NCI-H460 (cell line): ENCODE measurements at regions not wholly inside any gene's neighbourhood (a gene's known extent, or its start where the extent isn't known, plus 50 kb on each side); places are given as distances from the start of the nearest gene placed in this dataset.

Source experiments
- DNase-seq: peaks from one replicate; pipeline ENCODE4 v3.0.0-alpha.2; 2016; ENCODE audit warnings: low read depth; ENCODE audit errors: extremely low read depth

DNA sequence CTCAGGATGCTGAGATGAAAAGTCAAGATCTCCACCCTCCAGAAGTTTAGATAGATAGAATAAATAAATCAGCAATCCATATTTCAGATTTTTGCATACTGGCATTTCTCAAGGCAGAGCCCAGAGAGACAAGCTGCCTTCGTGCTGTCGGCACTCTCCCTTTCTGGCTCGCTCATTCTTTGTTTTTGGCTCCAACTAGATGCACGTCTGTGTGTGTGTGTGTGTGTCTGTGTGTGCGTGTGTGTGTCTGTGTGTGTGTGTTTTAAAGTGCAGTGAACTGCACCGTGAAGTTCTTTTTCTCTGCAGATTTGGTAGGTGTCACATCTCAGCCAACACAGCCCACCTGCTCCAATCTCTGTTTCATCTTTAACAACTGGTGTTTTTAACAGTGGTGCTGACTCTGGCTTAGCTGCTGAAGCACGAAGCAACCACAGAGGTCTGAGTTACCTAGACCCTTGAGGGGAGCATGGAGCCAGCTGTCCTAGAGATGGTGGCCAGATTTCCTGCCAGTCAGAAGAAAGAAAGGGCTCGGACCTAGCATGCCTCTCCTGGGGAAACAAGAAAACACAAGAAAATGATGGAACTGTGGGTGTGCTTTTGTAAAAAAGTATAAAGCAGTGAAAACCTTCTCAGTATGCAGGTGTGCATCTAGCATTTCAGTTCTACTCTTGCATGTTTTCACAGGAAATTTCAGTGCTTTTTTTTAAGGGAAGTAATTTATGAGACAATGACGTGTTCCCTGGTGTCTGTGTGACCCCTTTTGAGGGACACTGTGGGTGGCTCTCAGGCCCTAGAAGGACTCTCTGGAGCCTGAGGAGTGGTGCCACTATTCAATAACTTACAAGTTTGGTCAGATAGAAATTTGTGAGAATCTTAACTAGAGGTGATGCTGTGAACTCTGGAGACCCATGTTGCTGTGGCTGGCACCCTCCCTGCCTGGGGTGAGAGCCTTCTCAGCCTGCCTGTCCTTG, 364.3 kb downstream of the RNF144A start:
- no peak for DNase-seq

DNA sequence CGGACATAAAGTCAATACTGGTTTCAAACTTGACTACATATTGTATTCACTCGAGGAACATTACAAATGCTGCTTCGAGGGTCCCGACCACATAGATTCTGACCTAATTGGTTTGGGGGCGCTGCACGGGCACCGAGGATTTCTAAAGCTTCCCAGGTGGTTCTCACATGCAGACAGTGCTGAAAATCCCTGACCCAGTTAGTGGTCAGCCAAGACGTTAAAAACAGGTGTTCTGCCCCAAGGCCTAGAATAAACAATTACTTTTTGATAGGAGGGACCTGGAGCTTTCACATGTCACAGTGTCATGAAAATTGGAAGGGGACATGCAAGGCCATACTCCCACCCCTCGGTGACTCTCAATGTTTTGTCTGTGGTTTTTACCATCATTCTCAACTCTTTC, 368.9 kb downstream of the RNF144A start:
- no peak for DNase-seq

DNA sequence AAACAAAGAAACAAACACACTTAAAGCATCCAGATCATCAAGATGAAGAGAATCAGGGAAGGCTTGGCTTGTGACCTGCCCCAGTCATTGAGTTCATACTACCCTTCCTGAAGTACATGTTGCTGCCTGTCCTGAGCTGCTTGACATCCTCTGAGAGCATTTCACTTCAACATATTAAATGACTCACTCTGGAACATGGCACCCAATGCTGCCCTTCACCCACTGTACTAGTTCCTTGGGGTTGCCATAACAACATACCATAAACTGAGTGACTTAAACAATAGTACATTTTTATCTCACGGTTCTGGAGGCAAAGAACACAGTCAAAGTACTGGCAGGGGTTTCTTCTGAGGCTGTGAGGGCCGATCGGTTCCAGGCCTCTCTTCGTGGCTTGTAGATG, 371.3 kb downstream of the RNF144A start:
- DNase-seq = no peak

DNA sequence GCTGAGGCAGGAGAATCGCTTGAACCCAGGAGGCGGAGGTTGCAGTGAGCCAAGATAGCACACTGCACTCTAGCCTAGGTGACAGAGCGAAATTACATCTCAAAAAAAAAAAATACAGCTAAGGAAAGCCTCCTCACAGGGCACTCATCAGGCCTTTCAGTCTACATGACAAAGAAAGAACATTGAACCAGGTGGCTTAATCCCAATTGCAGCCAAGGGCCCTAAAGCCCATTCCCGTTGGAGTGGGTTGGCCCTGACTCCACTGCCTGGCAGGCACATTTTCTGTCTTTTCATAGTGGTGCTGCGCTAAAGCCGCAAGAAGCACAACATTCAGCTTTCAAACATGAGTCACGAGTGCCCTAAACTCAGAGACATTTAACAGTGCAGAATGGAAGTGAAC, 372.5 kb downstream of the RNF144A start:
- no peak for DNase-seq

DNA sequence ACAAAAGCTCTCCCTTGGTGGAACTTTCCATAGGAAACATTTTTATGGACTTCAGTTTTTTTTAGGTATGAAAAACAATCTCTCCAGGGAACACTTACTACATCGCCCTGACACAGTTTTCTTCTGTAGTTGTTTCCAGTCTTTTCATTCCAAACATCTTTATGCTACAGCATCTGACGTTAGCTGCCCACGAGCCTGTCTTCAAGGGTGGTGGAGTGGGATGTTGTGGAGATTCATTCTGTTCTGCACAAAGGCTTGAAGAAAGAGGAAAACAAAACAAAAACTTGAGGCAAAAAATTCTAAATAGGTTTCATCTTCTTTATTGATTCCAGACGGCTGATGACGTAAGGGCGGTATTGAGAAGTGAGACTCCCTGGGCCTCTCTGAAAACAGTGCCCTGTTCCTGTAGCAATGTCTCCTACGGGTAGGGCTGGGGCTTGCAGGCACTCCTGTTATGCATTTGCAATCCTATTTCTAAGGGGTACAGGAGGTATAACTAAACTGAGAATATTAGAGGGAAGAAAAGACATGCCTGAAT, 375.0 kb downstream of the RNF144A start:
- no peak for DNase-seq

DNA sequence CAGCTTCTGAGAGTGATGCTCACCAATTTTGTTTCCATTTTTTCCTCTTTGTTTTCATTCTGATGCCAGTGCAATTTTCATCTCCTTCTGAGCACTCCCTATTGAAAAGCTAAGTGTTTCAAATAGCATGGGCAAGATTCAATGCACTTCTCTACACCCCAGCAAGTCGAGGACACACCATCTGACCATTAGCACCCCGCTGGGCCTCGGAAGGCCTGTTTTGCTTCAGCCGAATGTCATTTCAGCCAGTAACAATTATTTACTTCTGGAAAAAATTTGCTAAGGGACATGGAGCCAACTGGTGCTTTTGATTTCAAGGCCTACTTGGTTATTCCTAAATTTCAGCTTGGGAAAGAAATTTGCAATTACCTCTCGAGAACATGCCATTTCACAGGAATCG, 392.4 kb downstream of the RNF144A start:
- DNase-seq = no peak

DNA sequence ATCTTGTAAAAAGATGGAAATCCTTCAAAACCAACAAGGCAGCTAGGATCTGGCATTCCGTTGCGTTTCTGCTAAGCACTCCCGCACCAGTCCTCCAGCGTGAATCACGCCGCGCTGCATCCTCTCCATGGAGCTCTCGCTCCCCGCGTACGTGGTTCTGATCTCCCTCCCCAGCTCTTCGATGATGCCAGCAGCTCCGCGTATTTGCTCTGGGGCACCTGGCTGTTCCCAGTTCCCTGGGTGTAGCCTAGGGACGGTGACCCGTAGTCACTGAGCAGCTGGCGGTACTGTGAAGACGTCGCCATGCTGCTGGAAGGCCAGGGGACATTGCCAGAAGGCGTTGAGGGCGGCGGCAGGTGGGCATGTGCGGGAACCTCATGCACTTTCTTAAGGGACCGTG, 407.5 kb downstream of the RNF144A start:
- DNase-seq = no peak

DNA sequence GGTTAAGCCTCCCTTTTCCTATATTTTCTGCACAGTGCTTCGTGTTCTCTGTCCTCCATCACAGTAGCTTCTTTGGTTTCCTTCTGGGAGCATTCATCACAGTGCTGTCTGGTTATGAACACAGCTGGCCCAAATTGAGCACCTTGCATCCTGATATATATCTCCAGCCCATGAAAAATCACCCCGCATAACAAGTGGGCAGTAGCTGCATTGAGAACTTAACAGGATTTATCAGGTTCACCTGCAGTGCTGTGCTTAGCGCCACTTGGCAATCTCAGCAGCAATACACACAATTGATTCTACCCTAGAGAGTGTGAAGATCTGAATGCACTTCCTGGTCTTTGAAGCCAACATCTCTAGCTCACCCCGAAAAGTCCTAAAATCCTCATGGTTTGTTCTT, 408.0 kb downstream of the RNF144A start:
- no peak for DNase-seq

DNA sequence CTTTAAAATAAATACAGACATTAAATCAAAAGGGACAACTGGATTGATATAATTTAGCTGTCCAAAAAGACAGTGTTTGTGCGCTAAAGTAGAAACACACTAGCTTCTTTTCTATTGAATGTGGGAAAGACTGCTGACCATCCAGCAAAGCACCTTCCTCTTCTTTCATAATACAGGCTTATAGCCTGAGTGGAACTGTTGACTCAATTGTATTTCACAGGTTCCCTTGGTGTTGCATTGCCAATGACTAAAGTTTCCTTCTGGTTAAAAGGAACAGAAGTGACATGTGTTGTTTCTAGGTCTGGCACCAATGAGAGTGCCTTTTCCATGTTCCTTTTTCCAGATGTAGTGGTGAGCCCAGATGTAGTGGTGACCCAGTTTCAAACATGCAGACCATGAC, 412.3 kb downstream of the RNF144A start:
- DNase-seq = no peak

DNA sequence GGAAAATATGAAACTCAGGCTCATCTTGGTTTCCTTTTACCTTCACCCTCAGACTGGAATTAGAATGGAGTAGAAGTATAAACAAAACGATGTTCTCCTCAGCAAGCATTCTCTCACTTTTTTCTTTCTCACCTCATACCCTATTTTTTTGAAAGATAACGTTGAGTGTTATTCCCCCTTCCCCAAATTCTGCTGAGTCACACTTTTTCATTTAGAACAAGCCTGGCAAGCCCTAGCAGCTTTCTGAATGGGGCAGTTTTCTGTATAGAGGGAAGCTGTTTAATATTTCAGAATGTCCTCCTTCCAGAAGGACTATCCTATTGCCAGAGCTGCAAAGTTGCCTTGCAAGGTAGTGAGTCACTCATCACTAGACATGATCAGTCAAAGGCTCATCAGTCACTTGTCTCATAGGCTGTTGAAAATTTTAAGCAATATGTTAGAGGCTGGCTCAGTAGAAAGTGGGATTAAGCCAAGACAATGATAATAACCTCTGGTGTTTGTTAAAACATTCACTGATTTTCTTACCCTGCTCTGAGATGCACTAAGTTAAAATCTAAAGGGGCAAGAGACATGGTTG, 416.1 kb downstream of the RNF144A start:
- DNase-seq = no peak

DNA sequence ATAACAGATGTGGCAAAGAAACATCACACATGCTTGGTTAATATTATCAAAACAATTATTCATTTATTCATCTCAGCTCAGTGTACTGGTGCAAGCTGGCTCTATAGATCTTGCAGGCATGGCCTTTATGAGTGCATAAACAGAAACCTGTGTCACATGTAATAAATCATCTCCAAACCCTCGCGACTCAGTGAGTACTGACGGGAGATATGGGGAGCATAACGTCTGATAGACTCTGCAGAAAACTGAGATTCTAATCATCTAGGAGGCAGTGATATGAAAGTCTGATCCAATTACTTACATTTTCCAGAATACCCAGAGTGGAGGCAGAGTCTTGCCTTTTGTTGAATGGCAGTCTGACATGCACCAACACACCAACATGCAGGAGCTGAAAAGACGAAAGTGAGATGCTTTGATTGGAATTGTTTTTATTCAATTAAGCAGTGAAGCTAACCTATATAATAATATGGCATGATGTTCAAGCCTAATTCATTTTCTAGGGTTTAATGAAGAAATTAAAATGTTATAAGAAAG, 416.8 kb downstream of the RNF144A start:
- DNase-seq = no peak

DNA sequence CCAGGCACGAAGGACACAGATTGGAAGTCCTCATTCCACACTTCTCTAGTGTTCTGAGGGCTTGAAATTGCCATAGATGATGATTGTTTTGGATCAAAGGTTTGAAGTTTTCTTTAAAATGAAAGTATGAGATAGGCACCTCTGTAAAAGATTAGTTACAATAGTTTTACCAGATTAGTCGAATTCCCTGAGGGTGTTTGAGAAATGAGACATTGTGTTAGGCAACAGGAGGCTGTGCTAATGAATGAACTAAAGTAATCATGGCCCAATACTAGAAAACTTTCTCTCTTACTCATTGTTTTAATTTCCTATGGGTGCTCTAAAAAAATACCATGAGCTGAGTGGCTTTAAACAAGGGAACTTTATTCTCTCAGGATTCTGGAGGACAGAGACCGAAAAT, 421.7 kb downstream of the RNF144A start:
- no peak for DNase-seq

DNA sequence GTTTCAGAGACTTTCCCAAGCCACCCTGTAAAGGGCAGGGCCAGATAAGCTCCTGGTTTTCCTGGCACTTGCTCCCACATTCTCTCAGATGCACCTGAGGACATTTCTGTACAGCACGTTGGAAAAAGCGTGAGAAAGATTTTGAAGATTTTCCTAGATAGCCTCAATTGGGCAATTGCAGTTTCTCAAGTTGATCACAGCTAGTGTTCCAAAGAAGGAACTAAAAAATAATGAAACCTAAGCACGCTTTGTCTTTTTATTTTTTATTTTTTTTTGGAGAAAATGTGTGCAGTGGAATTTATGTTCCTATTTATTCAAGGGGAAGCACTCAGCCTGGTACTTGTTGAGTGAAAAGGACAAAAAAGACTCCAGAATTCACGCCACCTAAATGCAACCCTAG, 429.1 kb downstream of the RNF144A start:
- no peak for DNase-seq

DNA sequence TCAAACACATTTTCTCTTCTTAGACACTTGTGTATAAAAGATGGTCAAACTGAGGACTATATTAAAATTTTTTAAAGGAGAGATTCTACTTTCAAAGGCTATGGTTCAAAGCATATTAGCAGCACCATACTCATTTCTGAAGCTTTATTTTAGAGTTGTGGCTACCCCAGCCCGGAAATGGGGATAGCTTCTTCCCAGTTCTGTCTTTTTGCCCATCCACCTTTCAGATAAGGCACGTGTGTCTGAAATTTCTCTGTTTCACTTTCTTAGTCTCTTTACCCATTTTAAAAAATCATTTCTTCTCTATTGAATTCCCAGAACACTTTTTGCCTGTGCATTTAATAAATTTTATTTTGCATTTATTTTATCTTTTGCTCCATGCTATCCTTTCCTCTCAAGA, 431.5 kb downstream of the RNF144A start:
- DNase-seq = no peak

DNA sequence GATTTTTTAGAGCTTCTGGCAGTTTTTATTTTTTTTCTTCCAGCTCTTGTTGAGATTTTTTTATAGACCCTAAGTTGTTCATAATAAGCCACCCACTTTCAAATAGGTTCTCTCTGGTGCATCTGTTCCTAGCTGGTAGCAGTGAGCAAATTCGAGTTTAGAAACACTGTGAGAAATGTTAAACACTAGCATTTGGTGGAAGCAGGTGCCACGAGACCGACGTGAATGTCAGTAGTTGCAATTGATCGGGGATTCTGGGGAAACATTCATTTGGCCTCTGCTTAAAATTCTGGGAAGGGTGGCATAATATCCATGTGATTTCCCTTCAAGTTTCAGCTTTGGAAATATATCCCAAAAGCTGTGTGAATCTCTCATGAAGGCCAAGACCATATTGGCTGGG, 435.0 kb downstream of the RNF144A start:
- no peak for DNase-seq

DNA sequence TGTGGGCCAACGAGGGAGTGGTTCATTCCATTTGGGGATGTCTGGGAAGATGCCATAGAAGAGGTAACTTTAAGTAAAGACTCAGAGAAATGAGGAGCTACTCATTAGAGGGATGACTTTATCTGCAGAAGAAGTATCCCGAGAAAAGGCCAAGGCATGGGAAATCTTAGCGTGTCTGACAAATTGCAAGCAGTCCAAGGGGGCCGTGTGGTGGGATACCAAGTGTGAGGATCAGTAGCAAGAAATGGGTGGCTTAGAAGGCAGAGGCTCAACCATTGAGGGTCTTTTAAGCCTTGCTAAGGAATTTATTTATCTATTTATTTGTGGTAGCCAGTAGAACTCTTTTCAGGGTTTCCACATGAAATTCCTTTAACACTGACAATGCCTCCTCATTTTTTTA, 436.4 kb downstream of the RNF144A start:
- DNase-seq = no peak

DNA sequence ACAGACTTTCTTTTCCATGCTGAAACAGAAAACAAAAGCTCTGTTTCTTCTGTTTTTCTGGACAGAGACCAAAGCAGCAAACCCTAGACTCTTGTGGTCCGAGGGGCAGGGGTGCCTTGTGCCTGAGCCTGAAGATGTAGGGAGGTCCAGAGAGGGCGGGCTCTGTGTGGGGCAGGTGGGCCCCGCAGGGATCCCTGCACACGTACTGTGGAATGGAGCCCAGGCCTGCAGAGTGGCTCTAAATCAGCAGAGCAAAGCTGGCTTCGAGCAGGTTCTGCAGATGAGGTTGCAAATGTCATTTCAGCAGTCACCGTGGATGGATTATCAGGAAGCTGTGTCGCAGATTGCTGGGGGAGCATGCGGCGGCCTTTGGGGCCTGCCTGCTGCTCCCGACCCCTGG, 438.6 kb downstream of the RNF144A start:
- DNase-seq = no peak

DNA sequence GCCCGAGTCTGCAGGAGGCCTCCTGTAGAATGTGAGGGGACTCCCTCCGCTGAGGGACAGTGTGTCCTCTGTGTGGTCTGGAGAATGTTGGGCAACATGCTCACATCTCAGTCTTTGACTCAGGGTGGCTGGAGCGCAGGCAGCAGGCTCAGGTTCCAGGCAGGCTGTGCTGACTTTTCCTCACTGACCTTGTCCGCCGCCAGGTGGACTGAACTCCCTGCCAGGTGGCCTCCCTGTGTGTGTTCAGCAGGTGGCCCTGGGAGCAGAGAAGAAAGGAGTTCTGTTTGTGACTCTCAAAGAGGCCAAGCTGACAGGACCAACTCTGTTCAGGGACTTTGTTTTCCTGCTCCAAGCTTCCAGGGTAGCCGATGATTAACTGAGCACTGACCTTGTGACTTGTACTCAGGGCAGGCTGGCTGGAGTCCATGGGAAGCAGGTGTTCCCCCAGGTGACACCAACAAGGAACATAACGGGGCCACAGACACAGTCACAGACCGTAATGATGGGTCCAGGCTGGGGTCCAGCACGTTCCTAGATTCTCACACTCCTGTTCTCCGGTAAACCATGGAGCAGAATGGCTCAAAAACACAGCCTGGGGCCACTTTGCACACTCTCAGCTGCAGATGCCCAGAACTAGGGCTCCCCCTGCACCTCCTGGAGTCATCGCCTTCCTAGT, 439.8 kb downstream of the RNF144A start:
- no peak for DNase-seq

DNA sequence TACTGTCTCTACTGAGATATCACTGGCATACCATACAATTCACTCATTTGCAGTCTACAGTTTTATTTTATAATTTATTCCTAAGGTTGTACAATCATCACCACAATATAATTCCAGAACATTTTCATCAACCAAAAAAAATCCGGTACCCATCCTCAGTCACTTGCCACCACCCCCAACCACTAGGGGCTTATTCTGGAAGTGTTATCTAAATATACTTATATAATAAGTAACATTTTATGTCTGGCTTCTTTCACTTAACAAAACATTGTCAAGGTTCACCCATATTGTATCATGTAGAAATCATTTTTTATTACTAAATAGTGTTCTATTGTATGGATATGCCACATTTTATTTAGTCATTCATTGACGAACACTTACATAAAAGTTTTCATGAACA, 440.8 kb downstream of the RNF144A start:
- no peak for DNase-seq

DNA sequence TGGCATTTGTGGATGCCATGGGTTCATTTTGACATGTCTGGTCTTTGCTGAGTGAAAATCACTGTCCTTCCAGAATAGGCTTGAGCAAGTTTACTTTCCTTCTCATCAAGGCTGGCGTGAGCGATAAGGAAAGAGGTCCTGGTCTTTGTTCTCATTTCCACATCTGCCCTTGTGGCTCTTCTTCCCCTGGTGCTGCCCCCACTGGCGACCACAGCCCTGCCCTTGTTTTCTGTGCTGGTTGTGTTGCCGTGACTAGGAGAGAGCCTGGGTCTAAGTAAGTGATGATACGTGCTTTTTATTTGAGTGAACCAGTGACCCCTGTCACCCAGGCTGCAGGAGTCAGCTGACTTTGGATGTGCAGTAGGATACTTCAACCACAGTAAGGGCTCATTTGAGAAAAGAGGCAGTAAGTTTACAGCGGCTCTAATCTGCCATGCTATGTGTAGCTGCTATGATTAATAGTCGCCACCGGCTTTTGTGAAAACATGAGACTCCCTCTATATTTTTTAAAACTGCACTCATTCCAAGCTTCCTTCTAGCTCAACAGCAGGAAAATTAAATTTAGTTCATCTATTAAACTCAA, 441.7 kb downstream of the RNF144A start:
- DNase-seq = no peak

DNA sequence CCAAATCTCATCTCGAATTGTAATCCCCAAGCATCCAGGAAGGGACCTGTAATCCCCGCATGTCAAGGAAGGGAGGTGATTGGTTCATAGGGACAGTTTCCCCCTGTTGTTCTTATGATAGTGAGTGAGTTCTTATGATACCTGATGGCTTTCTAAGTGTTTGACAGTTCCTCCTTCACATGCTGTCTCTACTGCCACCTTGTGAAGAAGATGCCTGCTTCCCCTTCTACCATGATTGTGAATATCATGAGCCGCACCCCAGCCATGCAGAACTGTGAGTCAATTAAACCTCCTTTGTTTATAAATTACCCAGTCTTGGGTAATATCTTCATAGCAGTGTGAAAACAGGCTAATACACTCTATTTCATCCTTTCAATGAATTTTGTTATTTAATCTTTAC, 446.7 kb downstream of the RNF144A start:
- DNase-seq = no peak
